Panc1 (cell line): ENCODE measurements at regions not wholly inside any gene's neighbourhood (a gene's known extent, or its start where the extent isn't known, plus 50 kb on each side); places are given as distances from the start of the nearest gene placed in this dataset.

Source experiments
- POLR2AphosphoS5 ChIP-seq: IDR thresholded peaks from 2 replicates; pipeline ENCODE4 v1.6.1; 2012; ENCODE audit warnings: mild to moderate bottlenecking, low read depth, low read length, moderate library complexity
- SIN3A ChIP-seq: IDR thresholded peaks from 2 replicates; pipeline ENCODE4 v1.6.1; 2012; ENCODE audit warnings: low read depth, mild to moderate bottlenecking, low read length, moderate library complexity, borderline replicate concordance; ENCODE audit not compliant: insufficient read depth
- TF ChIP-seq, protein P1 (sequence below): fragments of 450-650 bp; IDR thresholded peaks from 2 replicates; pipeline ENCODE4 v1.5.1; 2017; ENCODE audit warnings: mild to moderate bottlenecking

DNA sequence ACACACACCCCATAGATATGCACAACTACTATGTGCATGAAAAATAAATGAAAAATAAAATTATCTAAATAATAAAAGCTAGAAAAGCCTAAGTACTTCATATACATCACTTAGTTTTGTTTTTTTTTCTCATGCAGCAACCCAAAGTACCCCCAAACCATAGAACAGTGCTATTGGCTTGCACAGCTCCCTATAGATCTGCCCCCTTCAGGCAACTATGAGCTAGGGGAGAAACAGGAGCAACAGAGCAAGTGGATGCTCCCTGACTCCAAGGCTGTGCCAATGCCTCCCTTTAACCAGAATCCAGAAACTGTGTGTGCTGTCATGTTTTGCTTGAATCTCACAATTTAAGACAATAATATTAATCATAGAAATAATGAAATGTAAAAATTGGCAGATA lies 605.5 kb downstream of the TOX3 start:
- TF ChIP-seq POLR2AphosphoS5 (no peak), SIN3A (no peak)
- TF ChIP-seq, protein P1, sequence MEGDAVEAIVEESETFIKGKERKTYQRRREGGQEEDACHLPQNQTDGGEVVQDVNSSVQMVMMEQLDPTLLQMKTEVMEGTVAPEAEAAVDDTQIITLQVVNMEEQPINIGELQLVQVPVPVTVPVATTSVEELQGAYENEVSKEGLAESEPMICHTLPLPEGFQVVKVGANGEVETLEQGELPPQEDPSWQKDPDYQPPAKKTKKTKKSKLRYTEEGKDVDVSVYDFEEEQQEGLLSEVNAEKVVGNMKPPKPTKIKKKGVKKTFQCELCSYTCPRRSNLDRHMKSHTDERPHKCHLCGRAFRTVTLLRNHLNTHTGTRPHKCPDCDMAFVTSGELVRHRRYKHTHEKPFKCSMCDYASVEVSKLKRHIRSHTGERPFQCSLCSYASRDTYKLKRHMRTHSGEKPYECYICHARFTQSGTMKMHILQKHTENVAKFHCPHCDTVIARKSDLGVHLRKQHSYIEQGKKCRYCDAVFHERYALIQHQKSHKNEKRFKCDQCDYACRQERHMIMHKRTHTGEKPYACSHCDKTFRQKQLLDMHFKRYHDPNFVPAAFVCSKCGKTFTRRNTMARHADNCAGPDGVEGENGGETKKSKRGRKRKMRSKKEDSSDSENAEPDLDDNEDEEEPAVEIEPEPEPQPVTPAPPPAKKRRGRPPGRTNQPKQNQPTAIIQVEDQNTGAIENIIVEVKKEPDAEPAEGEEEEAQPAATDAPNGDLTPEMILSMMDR = no peak
